22Rv1 (cell line): ENCODE measurements at regions not wholly inside any gene's neighbourhood (a gene's known extent, or its start where the extent isn't known, plus 50 kb on each side); places are given as distances from the start of the nearest gene placed in this dataset.

Experiments
- CTCF ChIP-seq: fragments of 450-650 bp; IDR thresholded peaks from 2 replicates; pipeline ENCODE4 v1.5.1; 2017; ENCODE audit warnings: mild to moderate bottlenecking
- ZFX ChIP-seq: fragments of 450-650 bp; IDR thresholded peaks from 2 replicates; pipeline ENCODE4 v1.6.1; 2017; ENCODE audit warnings: antibody characterized with exemption, borderline replicate concordance

- TF ChIP-seq CTCF (no peak), ZFX (no peak)
Observed at GRCh38 chr6:90829311-90829710, 242.4 kb upstream of the MAP3K7 start.
